Astrocyte (in vitro differentiated cells and primary cell): ENCODE measurements at regions not wholly inside any gene's neighbourhood (a gene's known extent, or its start where the extent isn't known, plus 50 kb on each side); places are given as distances from the start of the nearest gene placed in this dataset.

ENCODE experiments used
- DNase-seq: peaks from one replicate; pipeline ENCODE4 v3.0.0-alpha.2; 2010; ENCODE audit warnings: low read depth
- FAIRE-seq: peaks from 2 replicates; lab custom pipeline; 2011; peaks lifted over from hg19 to GRCh38; lab: Jason Lieb, UNC
- H2AFZ ChIP-seq: 2 replicates; pipeline ENCODE4 v1.6.0; 2012; ENCODE audit warnings: low read depth, low read length, inconsistent platforms
- H3K27ac ChIP-seq: 2 replicates; pipeline ENCODE4 v1.5.1; 2011; ENCODE audit warnings: low read depth, low read length, inconsistent platforms
- H3K27me3 ChIP-seq: 2 replicates; pipeline ENCODE4 v1.6.0; 2011; ENCODE audit warnings: low read length, inconsistent platforms; ENCODE audit not compliant: insufficient read depth
- H3K36me3 ChIP-seq: 2 replicates; pipeline ENCODE4 v1.5.1; 2011; ENCODE audit warnings: low read length, inconsistent platforms; ENCODE audit not compliant: insufficient read depth
- H3K4me1 ChIP-seq: 2 replicates; pipeline ENCODE4 v1.5.1; 2011; ENCODE audit warnings: low read length, inconsistent platforms; ENCODE audit not compliant: insufficient read depth
- H3K4me2 ChIP-seq: 2 replicates; pipeline ENCODE4 v1.6.0; 2012; ENCODE audit warnings: low read length, inconsistent platforms
- H3K4me3 ChIP-seq: 2 replicates; pipeline ENCODE4 v1.5.1; 2011; ENCODE audit warnings: low read depth, mild to moderate bottlenecking, low read length, inconsistent platforms; ENCODE audit not compliant: insufficient read depth
- H3K79me2 ChIP-seq: 2 replicates; pipeline ENCODE4 v1.6.0; 2012; ENCODE audit warnings: mild to moderate bottlenecking, low read length, inconsistent platforms; ENCODE audit not compliant: insufficient read depth
- H3K9ac ChIP-seq: 2 replicates; pipeline ENCODE4 v1.6.0; 2012; ENCODE audit warnings: mild to moderate bottlenecking, low read length, inconsistent platforms
- H3K9me3 ChIP-seq: 2 replicates; pipeline ENCODE4 v1.5.1; 2012; ENCODE audit warnings: low read depth, mild to moderate bottlenecking, low read length, inconsistent platforms; ENCODE audit not compliant: insufficient read depth
- H4K20me1 ChIP-seq: 2 replicates; pipeline ENCODE4 v1.6.0; 2012; ENCODE audit warnings: low read length, inconsistent platforms; ENCODE audit not compliant: insufficient read depth
- H3K27ac Mint-ChIP-seq: one replicate; pipeline ENCODE4 v1.8.0; 2021; ENCODE audit warnings: mild to moderate bottlenecking, mixed read lengths; ENCODE audit not compliant: unreplicated experiment
- H3K27me3 Mint-ChIP-seq: one replicate; pipeline ENCODE4 v1.8.0; 2021; ENCODE audit warnings: low read depth, mixed read lengths; ENCODE audit not compliant: unreplicated experiment
- H3K36me3 Mint-ChIP-seq: one replicate; pipeline ENCODE4 v1.8.0; 2021; ENCODE audit warnings: low read depth, mixed read lengths; ENCODE audit not compliant: unreplicated experiment
- H3K4me1 Mint-ChIP-seq: one replicate; pipeline ENCODE4 v1.8.0; 2021; ENCODE audit warnings: low read depth, mixed read lengths; ENCODE audit not compliant: unreplicated experiment
- H3K4me3 Mint-ChIP-seq: one replicate; pipeline ENCODE4 v1.8.0; 2021; ENCODE audit warnings: mild to moderate bottlenecking, moderate library complexity, mixed read lengths; ENCODE audit not compliant: unreplicated experiment
- H3K9me3 Mint-ChIP-seq: one replicate; pipeline ENCODE4 v1.8.0; 2021; ENCODE audit warnings: mild to moderate bottlenecking, mixed read lengths; ENCODE audit not compliant: unreplicated experiment
- CTCF ChIP-seq: IDR thresholded peaks from 2 replicates; pipeline ENCODE4 v1.5.1; 2011; ENCODE audit warnings: low read depth, mild to moderate bottlenecking, inconsistent platforms, low read length, moderate library complexity; ENCODE audit not compliant: insufficient read depth
- EZH2 ChIP-seq: IDR thresholded peaks from 2 replicates; pipeline ENCODE4 v1.6.1; 2012; ENCODE audit warnings: mild to moderate bottlenecking, low read length, inconsistent platforms; ENCODE audit not compliant: insufficient read depth

DNA sequence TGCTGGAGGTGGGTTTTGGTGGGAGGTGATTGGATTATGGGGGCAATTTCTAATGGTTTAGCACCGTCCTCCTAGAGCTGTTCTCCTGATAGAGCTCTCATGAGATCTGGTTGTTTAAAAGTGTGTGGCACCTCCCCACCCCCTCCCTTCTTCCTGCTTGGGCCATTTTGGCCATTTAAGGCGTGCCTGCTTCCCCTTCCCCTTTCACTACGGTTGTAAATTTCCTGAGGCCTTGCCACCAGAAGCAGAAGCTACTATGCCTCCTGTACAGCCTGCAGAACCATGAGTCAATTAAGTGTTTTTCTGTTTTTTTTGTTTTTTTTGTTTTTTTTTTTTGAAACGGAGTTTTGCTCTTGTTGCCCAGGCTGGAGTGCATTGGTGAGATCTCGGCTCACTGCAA lies 335.7 kb upstream of the HS6ST1 start:
- no peaks in the 10 kb centered on the region for H3K79me2 ChIP-seq
- Mint-ChIP-seq H3K4me1 (no peaks in the 10 kb centered on the region), H3K27me3 (peaks cover 3% of the 10 kb centered on the region), H3K9me3 (no peaks in the 10 kb centered on the region), H3K27ac (no peak overlapping the region), H3K4me3 (no peak overlapping the region), H3K36me3 (no peaks in the 10 kb centered on the region)
- H3K27ac ChIP-seq, result no peak overlapping the region
- H3K4me2 ChIP-seq, result no peak overlapping the region
- H3K4me3 ChIP-seq, result no peak overlapping the region
- DNase-seq (no peak), FAIRE-seq (no peak)
- no peaks in the 10 kb centered on the region for H3K9me3 ChIP-seq
- no peaks in the 10 kb centered on the region for H4K20me1 ChIP-seq
- H3K9ac ChIP-seq, result no peak overlapping the region
- no peaks in the 10 kb centered on the region for H3K4me1 ChIP-seq
- no peaks in the 10 kb centered on the region for H3K27me3 ChIP-seq
- no peaks in the 10 kb centered on the region for H3K36me3 ChIP-seq
- H2AFZ ChIP-seq, result no peak overlapping the region
- TF ChIP-seq EZH2 (no peak), CTCF (no peak)

- Mint-ChIP-seq H3K4me3 (no peak overlapping the region), H3K27me3 (peaks cover 49% of the 10 kb centered on the region), H3K27ac (no peak overlapping the region), H3K36me3 (peaks cover 2% of the 10 kb centered on the region), H3K9me3 (peaks cover 5% of the 10 kb centered on the region), H3K4me1 (no peaks in the 10 kb centered on the region)
- Histone ChIP-seq H3K4me3 (no peak overlapping the region), H3K9ac (no peak overlapping the region), H3K9me3 (no peaks in the 10 kb centered on the region), H3K27ac (no peak overlapping the region), H3K27me3 (no peaks in the 10 kb centered on the region), H3K79me2 (no peaks in the 10 kb centered on the region), H3K4me2 (no peak overlapping the region), H3K4me1 (no peaks in the 10 kb centered on the region), H3K36me3 (no peaks in the 10 kb centered on the region), H4K20me1 (no peaks in the 10 kb centered on the region), H2AFZ (no peak overlapping the region)
- FAIRE-seq, result no peak
- DNase-seq, result no peak
- TF ChIP-seq EZH2 (no peak), CTCF (no peak)
These were observed 342.2 kb upstream of the HS6ST1 start for GRCh38 chr2:128660836-128661235.

- H3K4me3 ChIP-seq, result no peak overlapping the region
- DNase-seq, result no peak
- H3K27ac ChIP-seq, result no peak overlapping the region
- Mint-ChIP-seq H3K36me3 (peaks cover 2% of the 10 kb centered on the region), H3K4me1 (no peaks in the 10 kb centered on the region), H3K4me3 (no peak overlapping the region), H3K27me3 (peaks cover 53% of the 10 kb centered on the region), H3K9me3 (peaks cover 5% of the 10 kb centered on the region), H3K27ac (no peak overlapping the region)
- no peaks in the 10 kb centered on the region for H3K4me1 ChIP-seq
- no peak overlapping the region for H2AFZ ChIP-seq
- no peaks in the 10 kb centered on the region for H3K36me3 ChIP-seq
- no peak overlapping the region for H3K4me2 ChIP-seq
- H3K79me2 ChIP-seq, result no peaks in the 10 kb centered on the region
- no peak for FAIRE-seq
- TF ChIP-seq CTCF, result no peak
- no peak for TF ChIP-seq EZH2
- no peak overlapping the region for H3K9ac ChIP-seq
- no peaks in the 10 kb centered on the region for H4K20me1 ChIP-seq
- no peaks in the 10 kb centered on the region for H3K9me3 ChIP-seq
- no peaks in the 10 kb centered on the region for H3K27me3 ChIP-seq
These were observed 342.6 kb upstream of the HS6ST1 start for GRCh38 chr2:128661311-128661710.
